Stimulated activated CD8-positive, alpha-beta memory T cell treated with anti-CD3 and anti-CD28 coated beads, Interleukin-2, amount 100 ng/mL, for 48 hours (primary cell): ENCODE measurements at regions not wholly inside any gene's neighbourhood (a gene's known extent, or its start where the extent isn't known, plus 50 kb on each side); places are given as distances from the start of the nearest gene placed in this dataset.
"Not testable (repeated sequence)": the region's sequence is repeated elsewhere in the genome, so short reads cannot be mapped to it uniquely, and the experiment has no call there.

Source experiments
- DNase-seq, 2 donors: peaks; one replicate each; pipeline ENCODE4 v3.0.0-alpha.2; 2020; ENCODE audit warnings: low read depth in 2 of 2

GRCh38 chr13:76620036-76620435 is 266.2 kb downstream of the KCTD12 start:
- DNase-seq = no peak

- no peak for DNase-seq
Measured at GRCh38 chr13:76619631-76620030, 266.6 kb downstream of the KCTD12 start.

GRCh38 chr13:76610819-76611415 is 275.3 kb downstream of the KCTD12 start:
- no peak for DNase-seq

GRCh38 chr13:76609643-76610042 is 276.6 kb downstream of the KCTD12 start:
- no peak for DNase-seq

- DNase-seq = no peak
Measured at GRCh38 chr13:76607866-76608265, 278.3 kb downstream of the KCTD12 start.

- no peak for DNase-seq
Measured at GRCh38 chr13:76600081-76600480, 286.1 kb downstream of the KCTD12 start.

- no peak for DNase-seq
Measured at GRCh38 chr13:76597868-76598267, 288.3 kb downstream of the KCTD12 start.

- DNase-seq = no peak
Measured at GRCh38 chr13:76596216-76596615, 290.0 kb downstream of the KCTD12 start.

- DNase-seq = no peak
Measured at GRCh38 chr13:76594435-76594834, 291.8 kb downstream of the KCTD12 start.

GRCh38 chr13:76586842-76587241 is 299.4 kb downstream of the KCTD12 start:
- no peak for DNase-seq

GRCh38 chr13:76579701-76580100 is 306.5 kb downstream of the KCTD12 start:
- no peak for DNase-seq

- DNase-seq = not testable (repeated sequence)
Measured at GRCh38 chr13:76575634-76576033, 310.6 kb downstream of the KCTD12 start.

- no peak for DNase-seq
Measured at GRCh38 chr13:76570510-76570971, 315.7 kb downstream of the KCTD12 start.

GRCh38 chr13:76556627-76557026 is 329.6 kb downstream of the KCTD12 start:
- DNase-seq = no peak

GRCh38 chr13:76552807-76553206 is 333.4 kb downstream of the KCTD12 start:
- no peak for DNase-seq

- no peak for DNase-seq
Measured at GRCh38 chr13:76552041-76552772, 334.0 kb downstream of the KCTD12 start.

- DNase-seq = no peak
Measured at GRCh38 chr13:76542176-76542575, 344.0 kb downstream of the KCTD12 start.

- no peak for DNase-seq
Measured at GRCh38 chr13:76538004-76538403, 348.2 kb downstream of the KCTD12 start.

- DNase-seq = no peak
Measured at GRCh38 chr13:76533251-76533650, 353.0 kb downstream of the KCTD12 start.

- DNase-seq = no peak
Measured at GRCh38 chr13:76527041-76527440, 359.2 kb downstream of the KCTD12 start.

- no peak for DNase-seq
Measured at GRCh38 chr13:76523740-76524340, 362.4 kb downstream of the KCTD12 start.

- DNase-seq = no peak
Measured at GRCh38 chr13:76522083-76522755, 364.0 kb downstream of the KCTD12 start.
